Skeletal muscle tissue (tissue), 3 donors: ENCODE measurements at regions not wholly inside any gene's neighbourhood (a gene's known extent, or its start where the extent isn't known, plus 50 kb on each side); places are given as distances from the start of the nearest gene placed in this dataset.

Source experiments
- H3K27ac ChIP-seq: one replicate; pipeline ENCODE4 v1.7.0; 2013; ENCODE audit warnings: mild to moderate bottlenecking, low read depth, low read length, inconsistent platforms
- H3K27me3 ChIP-seq, 3 donors: one replicate each; pipeline ENCODE4 v1.7.0; 2013; ENCODE audit warnings: low read length in 3 of 3; ENCODE audit not compliant: control insufficient read depth in 3 of 3, insufficient read depth in 3 of 3
- H3K36me3 ChIP-seq, 3 donors: one replicate each; pipeline ENCODE4 v1.7.0; 2013; ENCODE audit warnings: low read length in 3 of 3; ENCODE audit not compliant: control insufficient read depth in 3 of 3, insufficient read depth in 3 of 3
- H3K4me1 ChIP-seq, 3 donors: one replicate each; pipeline ENCODE4 v1.7.0; 2013; ENCODE audit warnings: low read length in 3 of 3, mild to moderate bottlenecking in 3 of 3; ENCODE audit not compliant: control insufficient read depth in 3 of 3, insufficient read depth in 3 of 3
- H3K4me3 ChIP-seq, 3 donors: one replicate each; pipeline ENCODE4 v1.7.0; 2013; ENCODE audit warnings: low read length in 3 of 3
- H3K9ac ChIP-seq, 3 donors: one replicate each; pipeline ENCODE4 v1.7.0; 2013; ENCODE audit warnings: low read length in 3 of 3, mild to moderate bottlenecking in 3 of 3, moderate library complexity in 2 of 3, low read depth in 1 of 3
- H3K9me3 ChIP-seq, 3 donors: one replicate each; pipeline ENCODE4 v1.7.0; 2013; ENCODE audit warnings: low read length in 3 of 3; ENCODE audit not compliant: control insufficient read depth in 3 of 3
- donor health status: Osteomylitis.

DNA sequence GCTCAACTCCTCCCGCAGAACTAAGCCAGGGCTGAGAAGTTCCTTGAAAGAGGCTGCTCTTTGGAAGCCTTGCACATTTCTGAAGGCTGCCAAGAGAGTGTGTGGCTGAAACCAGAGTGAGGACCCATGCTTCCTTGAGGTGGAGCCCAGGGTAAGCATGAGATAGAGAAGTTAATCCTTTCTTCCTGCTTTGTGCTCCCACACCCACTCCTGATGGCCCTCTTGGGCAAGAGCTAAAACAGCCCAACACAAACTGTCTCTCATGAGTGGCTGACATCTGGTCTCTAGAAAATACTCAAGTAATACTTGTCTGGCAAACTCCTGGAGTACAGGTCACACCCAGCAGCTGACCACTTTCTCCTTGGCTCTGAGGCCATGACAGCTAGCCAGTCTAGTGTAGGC, 523.7 kb downstream of the INSC start:
- Histone ChIP-seq H3K4me1 (peaks cover 0 to 2% (median 2%) of the 10 kb centered on the region in 3 donors), H3K27me3 (no peaks in the 10 kb centered on the region), H3K27ac (no peak overlapping the region), H3K36me3 (no peaks in the 10 kb centered on the region), H3K4me3 (no peak overlapping the region), H3K9me3 (no peaks in the 10 kb centered on the region), H3K9ac (no peak overlapping the region)

DNA sequence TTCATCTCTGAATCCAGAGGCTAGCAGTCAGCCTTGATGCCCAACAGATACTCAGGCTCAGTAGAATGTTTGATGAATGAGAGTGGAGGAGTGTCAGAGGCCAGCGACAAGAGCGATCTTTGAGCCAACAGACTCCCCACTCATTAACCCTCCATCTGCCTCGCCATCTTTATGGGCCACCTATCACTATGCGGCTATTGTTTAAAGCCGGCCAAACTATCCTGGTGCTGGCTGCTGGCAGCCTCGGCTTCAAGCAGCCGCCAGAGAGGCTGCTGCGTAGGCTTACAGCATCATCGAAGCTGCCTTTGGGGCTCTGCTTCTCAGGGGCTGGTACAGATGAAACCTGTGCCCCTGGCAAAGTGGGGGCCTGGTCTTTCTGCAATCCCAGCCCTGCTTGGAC, 525.6 kb downstream of the INSC start:
- Histone ChIP-seq H3K36me3 (no peaks in the 10 kb centered on the region), H3K27me3 (no peaks in the 10 kb centered on the region), H3K4me3 (no peak overlapping the region), H3K9me3 (no peaks in the 10 kb centered on the region), H3K9ac (no peak overlapping the region), H3K27ac (no peak overlapping the region), H3K4me1 (peaks cover 0 to 2% (median 2%) of the 10 kb centered on the region in 3 donors)

DNA sequence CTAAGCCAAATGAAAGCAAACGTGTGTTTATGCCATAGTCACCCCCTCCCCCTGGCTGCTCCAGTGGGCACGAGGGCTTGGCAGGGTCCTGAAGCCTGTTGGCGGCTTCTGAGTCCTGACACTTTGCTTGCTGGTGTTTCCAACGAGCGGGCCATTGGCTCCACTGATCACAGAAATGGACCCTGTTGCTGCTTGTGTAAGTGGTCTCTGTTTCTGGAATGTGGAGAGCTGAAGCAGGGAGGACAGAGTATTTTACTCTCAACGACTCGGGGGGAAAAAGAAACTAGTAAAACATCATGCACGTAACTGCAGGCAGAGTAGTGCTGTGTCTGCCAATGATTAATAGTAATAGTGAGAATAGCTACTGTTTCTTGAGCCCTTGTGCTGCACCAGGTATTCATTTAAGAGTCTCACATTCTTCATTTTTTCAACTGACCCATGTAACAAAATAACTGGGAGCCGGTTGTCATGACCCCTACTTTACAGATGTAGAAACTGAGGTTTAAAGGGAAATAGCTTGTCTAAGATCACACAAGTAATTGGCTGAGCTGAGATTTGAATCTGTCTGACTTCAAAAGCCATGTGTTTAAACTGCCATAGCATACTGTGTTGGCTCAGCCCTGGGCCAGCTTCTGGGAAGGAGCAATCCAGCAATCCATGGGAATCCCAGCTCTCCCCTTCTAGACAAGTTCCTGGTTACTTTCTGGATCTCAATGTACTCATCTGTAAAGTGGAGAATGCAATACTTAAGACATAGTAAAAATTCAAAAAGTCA, 526.7 kb downstream of the INSC start:
- no peak overlapping the region for H3K9ac ChIP-seq
- H3K27me3 ChIP-seq: no peaks in the 10 kb centered on the region
- H3K4me3 ChIP-seq: no peak overlapping the region
- no peaks in the 10 kb centered on the region for H3K9me3 ChIP-seq
- no peak overlapping the region for H3K27ac ChIP-seq
- peaks cover 0 to 2% (median 2%) of the 10 kb centered on the region in 3 donors for H3K4me1 ChIP-seq
- H3K36me3 ChIP-seq: no peaks in the 10 kb centered on the region

DNA sequence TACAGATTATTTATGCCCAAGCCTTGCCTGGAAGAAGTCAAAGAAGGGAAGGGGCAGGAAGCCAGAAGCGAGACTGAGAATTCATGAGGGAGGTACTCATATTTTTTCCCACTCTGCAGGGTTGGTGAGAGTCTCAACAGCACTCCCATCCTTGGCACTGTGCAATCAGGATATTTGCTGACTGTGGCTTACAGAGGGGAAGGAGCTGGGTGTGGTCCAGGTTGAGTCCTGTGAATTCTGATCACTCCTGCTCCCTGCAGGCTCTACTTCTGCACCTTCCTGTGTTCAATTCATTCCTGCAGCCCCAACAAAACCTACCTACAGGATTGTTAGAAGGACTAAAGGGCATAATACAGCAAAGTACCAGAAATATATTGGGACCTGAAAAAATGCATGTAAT, 530.5 kb downstream of the INSC start:
- Histone ChIP-seq H3K4me1 (peaks cover 5 to 8% (median 6%) of the 10 kb centered on the region in 3 donors), H3K27ac (no peak overlapping the region), H3K4me3 (no peak overlapping the region), H3K9ac (no peak overlapping the region), H3K9me3 (no peaks in the 10 kb centered on the region), H3K36me3 (no peaks in the 10 kb centered on the region), H3K27me3 (no peaks in the 10 kb centered on the region)

DNA sequence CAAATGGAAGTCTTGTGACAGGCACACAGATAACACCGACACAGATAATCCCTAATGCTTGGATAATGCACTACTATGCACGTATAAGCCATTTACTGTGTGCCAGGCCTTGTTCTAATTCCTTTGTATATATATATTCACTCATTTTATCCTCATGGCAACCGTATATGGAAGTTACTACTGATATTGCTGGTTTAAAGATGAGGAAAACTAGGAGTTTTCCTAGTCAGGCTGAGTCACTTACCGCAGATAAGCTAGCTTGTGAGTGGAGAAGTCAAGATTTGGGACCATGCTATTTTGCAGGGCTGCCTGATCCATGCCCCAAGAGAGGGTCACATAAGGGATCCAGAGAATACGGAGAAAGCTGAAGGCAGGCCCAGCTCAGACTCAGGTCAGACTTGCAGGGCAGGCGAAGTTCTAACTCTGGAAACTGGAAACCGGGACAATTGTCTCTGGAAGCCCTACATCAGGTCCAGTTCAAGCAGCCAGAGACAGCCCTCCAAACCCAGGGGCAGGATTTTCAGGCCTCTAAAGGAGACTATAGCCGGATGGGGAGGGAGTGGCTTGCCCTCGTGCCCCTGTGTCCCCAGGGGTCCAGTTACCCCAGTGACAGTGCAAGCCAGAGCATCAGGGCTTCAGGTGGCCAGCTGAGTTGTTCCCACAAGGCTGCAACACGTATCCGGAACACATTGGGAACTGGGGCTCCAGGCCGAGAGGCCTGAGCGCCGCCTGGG, 534.8 kb downstream of the INSC start:
- H3K27ac ChIP-seq: peak overlapping the region; percentile 23
- peak overlapping the region in 1 of 3 donors; percentile 77 for H3K9ac ChIP-seq
- peaks cover 14 to 20% (median 14%) of the 10 kb centered on the region in 3 donors for H3K4me1 ChIP-seq
- no peaks in the 10 kb centered on the region for H3K9me3 ChIP-seq
- no peaks in the 10 kb centered on the region for H3K27me3 ChIP-seq
- no peaks in the 10 kb centered on the region for H3K36me3 ChIP-seq
- no peak overlapping the region for H3K4me3 ChIP-seq

DNA sequence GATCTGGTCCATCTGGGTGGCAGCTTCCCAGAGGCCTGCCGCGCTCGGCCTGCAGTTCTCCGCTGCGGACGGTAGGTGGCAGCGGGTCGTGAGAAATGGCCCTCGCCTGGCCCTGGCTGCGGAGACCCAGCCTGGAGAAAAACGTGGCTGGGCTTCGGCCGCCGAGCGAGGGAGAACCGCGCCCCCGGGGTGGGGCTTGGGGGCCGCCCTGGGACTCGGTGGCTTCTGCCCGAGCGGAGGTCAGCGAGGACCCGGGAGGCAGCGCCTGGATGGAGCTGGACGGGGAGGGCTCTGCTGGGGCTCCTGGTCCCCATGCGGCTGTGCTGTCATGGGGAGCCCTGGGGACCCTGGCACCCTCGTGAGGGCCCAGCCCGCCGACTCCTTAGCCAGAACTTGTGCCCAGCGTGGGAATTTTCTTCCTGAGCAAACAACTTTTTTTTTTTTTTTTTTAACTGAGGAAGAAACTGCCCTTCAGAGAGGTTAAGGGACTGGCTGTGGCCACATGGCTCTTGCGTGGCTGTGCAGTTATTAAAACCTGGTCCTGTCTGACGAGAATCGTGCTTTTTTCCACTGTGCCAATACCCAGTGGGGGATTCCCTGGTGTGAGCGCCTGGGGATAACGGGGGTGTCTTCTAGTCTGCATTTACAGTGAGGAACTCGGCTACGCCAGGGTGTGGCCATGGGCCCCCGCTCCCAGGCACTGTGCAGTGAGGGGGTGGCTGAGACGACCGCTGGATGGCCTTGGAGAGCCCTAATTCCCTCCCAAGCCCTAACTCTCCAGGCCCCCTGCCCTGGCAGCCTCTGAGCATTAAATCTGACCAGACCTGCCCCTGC, 535.6 kb downstream of the INSC start:
- H3K9me3 ChIP-seq: no peaks in the 10 kb centered on the region
- peak overlapping the region; percentile 38 to 77 (median 51) for H3K9ac ChIP-seq
- no peaks in the 10 kb centered on the region for H3K36me3 ChIP-seq

DNA sequence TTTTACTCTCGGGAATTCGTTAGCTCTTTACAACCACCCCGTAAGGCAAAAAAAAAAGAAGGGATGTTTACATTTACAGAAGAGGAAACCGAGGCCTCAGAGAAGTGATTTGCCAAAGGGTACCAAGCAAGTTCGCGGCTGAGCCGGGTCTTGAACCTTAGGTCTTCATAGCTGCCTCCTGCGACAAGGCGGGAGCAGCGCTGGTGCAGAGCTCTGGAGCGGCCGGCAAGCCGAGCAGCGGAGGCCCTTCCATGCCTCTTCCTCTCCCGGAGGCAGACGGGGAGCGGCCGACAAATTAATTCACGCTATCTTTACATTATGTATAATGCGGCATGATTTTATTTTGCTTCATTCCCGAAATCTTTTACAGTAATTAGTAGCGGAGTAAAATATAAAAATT, 536.3 kb downstream of the INSC start:
- Histone ChIP-seq H3K27ac (no peak overlapping the region), H3K4me3 (no peak overlapping the region), H3K27me3 (no peaks in the 10 kb centered on the region)

More for the DNA sequence above, 535.6 kb downstream of the INSC start:
- peak overlapping the region; percentile 26 for H3K27ac ChIP-seq
- H3K4me3 ChIP-seq: peak overlapping the region; percentile 51 to 65 (median 64)
- peaks cover 14 to 20% (median 14%) of the 10 kb centered on the region in 3 donors for H3K4me1 ChIP-seq
- no peaks in the 10 kb centered on the region for H3K27me3 ChIP-seq

DNA sequence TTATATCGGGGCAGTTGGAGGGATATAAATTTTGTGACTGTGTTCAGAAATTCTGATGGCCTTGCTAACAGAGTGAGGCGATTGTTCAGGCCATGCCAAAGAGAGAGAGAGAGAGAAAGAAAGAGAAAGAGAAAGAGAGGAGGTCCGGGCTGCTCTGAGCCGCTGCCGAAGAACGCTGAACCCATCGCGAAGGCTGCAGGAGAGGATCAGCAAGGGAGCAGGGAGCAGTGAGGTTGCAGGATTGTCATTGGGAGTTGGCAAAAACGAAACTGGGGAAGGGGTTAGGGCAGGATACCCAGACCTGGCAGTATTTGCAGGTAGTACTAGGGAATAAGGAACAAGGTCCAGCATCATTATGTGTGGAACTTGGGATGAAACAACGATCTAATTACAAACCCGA, 537.1 kb downstream of the INSC start:
- no peaks in the 10 kb centered on the region for H3K9me3 ChIP-seq
- no peaks in the 10 kb centered on the region for H3K36me3 ChIP-seq
- peaks cover 14 to 20% (median 14%) of the 10 kb centered on the region in 3 donors for H3K4me1 ChIP-seq
- peak overlapping the region; percentile 55 to 61 (median 59) for H3K4me3 ChIP-seq
- no peaks in the 10 kb centered on the region for H3K27me3 ChIP-seq
- H3K27ac ChIP-seq: no peak overlapping the region
- peak overlapping the region in 2 of 3 donors; percentile 11 to 38 for H3K9ac ChIP-seq

More for the DNA sequence above, 536.3 kb downstream of the INSC start:
- H3K9me3 ChIP-seq: no peaks in the 10 kb centered on the region
- peaks cover 14 to 20% (median 14%) of the 10 kb centered on the region in 3 donors for H3K4me1 ChIP-seq
- no peaks in the 10 kb centered on the region for H3K36me3 ChIP-seq
- H3K9ac ChIP-seq: no peak overlapping the region

DNA sequence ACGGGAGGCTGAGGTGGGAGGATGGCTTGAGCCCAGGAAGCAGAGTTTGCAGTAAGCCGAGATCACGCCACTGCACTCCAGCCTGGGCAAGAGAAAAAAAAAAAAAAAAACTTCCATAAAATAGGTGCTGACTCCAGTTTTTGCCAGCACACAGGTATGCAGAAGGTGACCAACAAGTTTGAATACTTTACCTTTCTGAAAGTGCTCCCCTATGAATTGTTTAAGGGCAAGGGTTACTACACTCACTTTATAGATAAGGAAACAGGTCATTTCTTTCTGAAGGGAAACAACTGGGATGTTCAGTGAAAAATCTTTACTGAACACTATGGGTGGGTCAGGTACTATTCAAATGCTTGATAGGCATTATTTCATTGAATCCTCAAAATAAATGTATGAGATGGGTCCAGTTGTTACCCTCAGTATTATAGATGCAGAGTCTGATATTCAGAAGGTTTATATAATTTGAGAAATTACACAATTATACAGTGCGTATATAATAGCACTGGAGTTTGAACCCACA, 538.5 kb downstream of the INSC start:
- Histone ChIP-seq H3K9me3 (no peaks in the 10 kb centered on the region), H3K36me3 (no peaks in the 10 kb centered on the region), H3K4me1 (peaks cover 14 to 27% (median 16%) of the 10 kb centered on the region in 3 donors), H3K9ac (no peak overlapping the region), H3K27ac (no peak overlapping the region), H3K27me3 (no peaks in the 10 kb centered on the region), H3K4me3 (no peak overlapping the region)
